ENCODE measurements at regions not wholly inside any gene's neighbourhood (a gene's known extent, or its start where the extent isn't known, plus 50 kb on each side); places are given as distances from the start of the nearest gene placed in this dataset.
"Not testable (repeated sequence)": the region's sequence is repeated elsewhere in the genome, so short reads cannot be mapped to it uniquely, and the experiment has no call there.

GRCh38 chr3:18527691-18528090 lies 102.6 kb upstream of the SATB1 start:
- no peak for DNase-seq

DNA sequence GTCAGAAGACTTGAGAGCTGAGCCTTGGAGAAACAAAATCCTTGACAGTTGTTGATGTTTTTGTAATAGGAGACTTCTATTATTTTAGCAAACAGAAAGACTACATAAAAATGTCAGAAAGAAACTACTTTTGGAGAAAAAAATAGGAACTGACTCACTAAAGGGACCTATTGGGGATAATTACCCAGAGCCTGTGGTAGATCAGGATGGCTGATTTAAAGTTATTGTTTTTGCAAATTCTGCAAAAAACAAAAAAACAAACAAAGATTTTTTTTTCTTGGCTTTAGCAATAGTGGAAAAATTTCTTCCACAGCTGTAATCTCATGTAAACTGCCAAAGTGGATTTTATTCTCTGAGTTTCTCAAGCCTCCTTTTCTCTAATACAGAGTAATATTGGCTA lies 101.5 kb upstream of the SATB1 start:
- no peak for DNase-seq

GRCh38 chr3:18516170-18516569 lies 91.0 kb upstream of the SATB1 start:
- not testable (repeated sequence) for DNase-seq

GRCh38 chr3:18513091-18513490 lies 88.0 kb upstream of the SATB1 start:
- no peak for DNase-seq

- DNase-seq, result no peak
Observed at GRCh38 chr3:18512007-18512406, 86.9 kb upstream of the SATB1 start.

DNA sequence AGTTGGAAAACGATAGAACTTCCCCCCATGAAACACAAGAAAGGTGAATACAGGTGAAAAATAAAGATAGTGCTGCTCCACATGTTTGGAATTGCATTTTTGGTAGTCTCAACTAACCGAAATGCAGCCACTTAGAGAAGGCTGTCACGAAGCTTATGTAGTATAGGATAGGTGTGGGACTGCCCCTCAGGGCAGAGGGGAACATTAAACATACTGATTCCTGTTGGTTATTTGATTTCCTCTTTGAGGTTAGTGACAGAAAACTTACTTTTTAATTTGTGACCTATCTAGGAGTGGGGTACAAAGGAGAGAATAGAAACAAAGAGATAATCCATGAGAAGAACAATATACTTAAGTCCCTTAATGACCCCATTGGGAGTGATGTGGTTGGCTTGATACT lies 85.8 kb upstream of the SATB1 start:
- no peak for DNase-seq

DNA sequence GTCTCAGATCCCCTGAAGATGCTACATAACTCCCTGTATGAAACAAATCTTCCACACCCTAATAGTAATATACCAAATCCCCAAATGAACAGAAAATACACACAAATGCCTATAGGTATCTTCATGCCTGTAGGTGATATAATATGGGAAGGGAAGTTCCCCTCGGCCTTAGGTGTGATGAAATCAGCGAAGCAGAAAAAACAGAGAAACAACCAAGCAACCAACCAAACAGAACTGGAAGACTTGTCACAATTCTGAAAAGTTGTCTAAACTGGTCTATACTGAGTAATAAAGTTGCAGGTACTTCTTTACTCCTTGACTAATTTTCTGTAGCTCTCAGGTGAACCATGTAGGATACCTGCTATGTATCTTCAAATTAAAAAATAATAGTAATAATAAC lies 82.2 kb upstream of the SATB1 start:
- no peak for DNase-seq

- DNase-seq, result no peak
Observed at GRCh38 chr3:18505056-18505455, 79.9 kb upstream of the SATB1 start.

- DNase-seq, result no peak
Observed at GRCh38 chr3:18501679-18502343, 76.7 kb upstream of the SATB1 start.

DNA sequence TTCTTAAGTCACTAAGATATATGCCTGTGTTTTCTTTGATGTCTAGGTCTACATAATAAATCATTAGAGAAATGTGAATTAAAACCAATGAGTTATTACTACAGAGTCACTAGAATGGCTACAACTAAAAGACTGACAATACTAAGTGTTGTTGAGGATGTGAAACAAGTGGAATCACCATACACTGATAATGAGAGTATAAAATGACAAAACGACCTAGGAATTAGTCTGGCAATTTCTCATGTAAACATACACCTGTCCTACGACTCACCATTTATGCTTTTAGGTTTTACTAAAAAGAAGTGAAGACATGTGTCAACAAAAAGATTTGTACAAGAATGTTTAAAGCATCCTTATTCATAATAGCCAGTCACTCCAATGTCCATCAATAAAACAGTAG lies 75.2 kb upstream of the SATB1 start:
- DNase-seq, result no peak

- no peak for DNase-seq
Observed at GRCh38 chr3:18499301-18499700, 74.2 kb upstream of the SATB1 start.

DNA sequence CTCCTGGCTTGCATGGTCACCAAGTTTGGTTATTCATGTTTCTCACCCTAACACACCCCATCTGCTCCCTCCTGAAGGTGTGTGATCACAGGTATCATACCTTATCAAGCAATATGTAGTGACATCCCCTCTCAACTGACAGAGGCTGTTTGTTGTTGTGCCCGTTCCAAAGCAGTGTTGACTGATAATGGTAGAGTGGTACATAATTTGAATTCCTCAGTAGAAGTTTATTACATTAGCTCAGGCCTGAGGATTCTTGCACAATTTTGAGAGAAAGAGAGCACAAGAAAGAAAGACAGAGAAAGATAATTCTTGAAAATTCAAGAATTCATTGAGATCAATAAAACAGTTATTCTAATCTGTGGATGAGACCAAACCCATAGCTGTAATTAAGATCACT lies 69.1 kb upstream of the SATB1 start:
- DNase-seq, result no peak

GRCh38 chr3:18489939-18490338 lies 64.8 kb upstream of the SATB1 start:
- DNase-seq, result no peak

DNA sequence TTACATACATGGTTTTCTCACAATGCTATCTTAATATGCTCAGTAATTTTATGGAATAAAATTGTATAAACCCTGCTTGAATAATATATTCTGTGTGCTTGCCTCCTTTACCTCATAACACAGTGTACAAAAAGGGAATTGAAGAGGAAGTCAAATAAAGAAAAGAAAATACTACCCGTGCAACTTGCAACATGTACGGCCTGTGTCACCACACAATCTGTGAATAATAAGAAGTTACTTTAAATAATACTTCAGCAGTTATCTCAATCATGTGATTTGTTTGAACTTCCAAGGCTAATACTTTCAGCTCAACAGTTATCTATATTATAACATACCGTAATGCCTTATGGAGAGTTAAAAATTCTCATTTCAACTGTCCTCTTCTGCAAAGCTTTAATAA lies 58.1 kb upstream of the SATB1 start:
- no peak for DNase-seq

DNA sequence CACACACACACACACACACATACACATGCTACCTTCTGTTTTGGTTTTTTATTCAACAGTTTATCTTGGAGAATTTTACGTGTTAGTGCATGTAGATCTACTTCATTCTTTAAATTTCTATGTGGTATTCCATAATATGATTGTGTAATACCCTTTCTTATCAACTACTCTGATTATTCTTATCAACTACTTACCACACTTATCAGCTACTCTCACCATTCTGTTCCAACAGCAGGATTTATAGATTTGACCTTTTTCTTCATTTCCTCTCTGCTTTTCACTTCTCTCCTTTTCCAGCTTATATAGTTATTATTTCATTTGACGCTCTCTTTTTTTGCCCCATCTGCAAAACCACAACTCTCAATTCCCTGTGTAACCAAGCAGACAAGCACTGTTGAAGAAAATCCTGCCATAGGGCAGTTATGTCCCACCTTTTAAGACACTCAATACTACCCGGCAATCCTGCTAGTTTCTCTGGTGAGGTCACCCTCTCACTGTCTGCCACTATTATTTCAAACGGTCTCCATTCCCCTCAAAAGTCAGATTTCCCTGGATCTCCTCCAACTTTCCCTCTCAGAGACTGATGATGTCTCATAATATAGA lies 56.9 kb upstream of the SATB1 start:
- no peak for DNase-seq

DNA sequence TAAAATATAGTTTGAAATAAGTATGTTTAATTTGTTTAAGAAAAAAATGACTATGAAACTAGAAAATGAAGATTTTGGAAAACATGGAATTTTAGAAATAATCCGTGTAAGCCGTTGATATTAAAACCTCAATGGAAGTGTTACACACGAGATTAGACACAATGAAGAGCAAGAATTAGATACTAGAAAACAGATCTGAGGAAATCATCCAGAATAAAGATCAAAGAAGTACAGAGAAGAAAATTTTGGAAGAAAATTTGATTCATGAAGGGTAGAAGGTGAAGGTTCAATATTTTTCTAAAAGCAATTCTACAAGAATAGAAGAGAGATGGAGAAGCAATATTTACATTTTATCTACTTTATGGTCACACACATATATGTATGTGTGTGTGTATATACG lies 52.5 kb upstream of the SATB1 start:
- no peak for DNase-seq
